ENCODE measurements at regions not wholly inside any gene's neighbourhood (a gene's known extent, or its start where the extent isn't known, plus 50 kb on each side); places are given as distances from the start of the nearest gene placed in this dataset.

GRCh38 chr22:25410849-25411248 lies 153.6 kb upstream of the GRK3 start:
- TF ChIP-seq POLR2AphosphoS5 (IDR thresholded peaks at IDR 0.05) (no peak), SMC3 (conservative IDR thresholded peaks at IDR 0.05; ENCODE audit: poor library complexity) (no peak), CTCF (IDR thresholded peaks at IDR 0.05; ENCODE audit: poor library complexity, severe bottlenecking) (no peak), EZH2 (IDR thresholded peaks at IDR 0.05; ENCODE audit: borderline replicate concordance, insufficient read depth, low read length, poor library complexity, severe bottlenecking) (no peak), EP300 (conservative IDR thresholded peaks at IDR 0.05; ENCODE audit: poor library complexity, severe bottlenecking) (no peak), REST (IDR thresholded peaks at IDR 0.05; ENCODE audit: borderline replicate concordance) (no peak), RAD21 (conservative IDR thresholded peaks at IDR 0.05) (no peak), TAF1 (IDR thresholded peaks at IDR 0.05; ENCODE audit: low read depth) (no peak), MXI1 (conservative IDR thresholded peaks at IDR 0.05; ENCODE audit: poor library complexity, severe bottlenecking) (no peak)
